NOMO-1 treated with DMSO at 0.1 percent for 48 hours (cell line): ENCODE measurements at regions not wholly inside any gene's neighbourhood (a gene's known extent, or its start where the extent isn't known, plus 50 kb on each side); places are given as distances from the start of the nearest gene placed in this dataset.

Experiments
- DNase-seq: peaks from one replicate; lab custom pipeline; 2025; ENCODE audit not compliant: unreplicated experiment; lab: John Stamatoyannopoulos, UW

DNA sequence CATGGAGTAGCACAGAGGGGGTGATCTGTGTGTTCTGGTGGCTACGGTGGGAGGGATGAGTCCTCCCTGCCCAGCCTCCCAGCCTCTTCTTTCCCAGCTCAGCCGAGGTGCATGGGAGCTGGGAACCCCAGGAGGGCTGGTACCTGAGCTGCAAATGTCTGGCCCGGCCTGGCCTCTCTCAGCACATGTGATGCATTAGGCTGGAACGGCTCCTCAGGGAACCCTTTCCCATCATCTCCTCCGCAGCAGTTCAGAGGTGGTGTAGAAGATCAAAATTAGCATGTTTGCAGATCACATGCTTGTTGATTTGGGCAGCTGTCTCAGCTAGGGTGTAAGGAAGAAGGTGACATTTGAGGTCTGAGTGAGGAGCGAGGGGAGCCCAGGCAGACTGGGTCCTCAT is 126.6 kb downstream of the EMX2 start:
- DNase-seq: no peak

DNA sequence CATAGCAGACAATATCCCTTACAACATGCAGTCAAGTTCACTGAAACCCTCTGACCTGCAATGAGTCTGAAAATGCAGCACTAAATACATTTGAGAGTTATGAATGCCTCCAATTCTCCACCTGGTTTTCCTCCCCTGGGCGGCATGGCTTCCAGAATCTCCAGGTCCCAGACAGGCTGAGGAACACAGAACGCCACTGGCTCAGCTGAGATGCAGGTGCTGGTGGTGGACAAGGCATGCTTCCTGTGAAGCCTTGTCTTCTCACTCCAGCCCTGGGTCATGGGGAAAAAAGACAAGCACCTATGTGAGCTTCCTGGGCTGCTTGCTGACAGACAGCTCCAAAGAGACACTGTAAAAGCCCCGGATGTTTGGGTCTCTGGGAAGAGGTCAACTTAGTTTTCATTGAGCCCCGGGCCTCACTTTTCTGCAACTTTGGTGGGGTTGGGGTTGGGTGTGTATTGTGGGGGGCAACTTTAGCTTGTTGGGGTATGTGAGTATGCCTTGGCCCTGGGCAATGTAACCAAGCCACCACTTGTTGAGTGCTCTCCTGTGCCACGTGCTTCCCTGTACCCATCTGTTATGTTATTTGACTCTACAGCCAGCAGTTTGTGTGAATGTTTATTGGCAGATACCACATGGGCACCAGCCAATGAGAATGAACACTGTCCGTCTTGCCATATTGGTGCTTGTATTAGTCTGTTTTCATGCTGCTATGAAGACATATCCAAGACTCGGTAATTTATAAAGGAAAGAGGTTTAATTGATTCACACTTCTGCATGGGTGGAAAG is 127.8 kb downstream of the EMX2 start:
- DNase-seq: no peak

- no peak for DNase-seq
Observed at GRCh38 chr10:117673230-117674010, 130.9 kb downstream of the EMX2 start.

GRCh38 chr10:117674201-117674600 is 131.7 kb downstream of the EMX2 start:
- no peak for DNase-seq

- DNase-seq: no peak
Observed at GRCh38 chr10:117674646-117675045, 132.1 kb downstream of the EMX2 start.

- no peak for DNase-seq
Observed at GRCh38 chr10:117675514-117676055, 133.0 kb downstream of the EMX2 start.

GRCh38 chr10:117677239-117677638 is 134.7 kb downstream of the EMX2 start:
- no peak for DNase-seq

DNA sequence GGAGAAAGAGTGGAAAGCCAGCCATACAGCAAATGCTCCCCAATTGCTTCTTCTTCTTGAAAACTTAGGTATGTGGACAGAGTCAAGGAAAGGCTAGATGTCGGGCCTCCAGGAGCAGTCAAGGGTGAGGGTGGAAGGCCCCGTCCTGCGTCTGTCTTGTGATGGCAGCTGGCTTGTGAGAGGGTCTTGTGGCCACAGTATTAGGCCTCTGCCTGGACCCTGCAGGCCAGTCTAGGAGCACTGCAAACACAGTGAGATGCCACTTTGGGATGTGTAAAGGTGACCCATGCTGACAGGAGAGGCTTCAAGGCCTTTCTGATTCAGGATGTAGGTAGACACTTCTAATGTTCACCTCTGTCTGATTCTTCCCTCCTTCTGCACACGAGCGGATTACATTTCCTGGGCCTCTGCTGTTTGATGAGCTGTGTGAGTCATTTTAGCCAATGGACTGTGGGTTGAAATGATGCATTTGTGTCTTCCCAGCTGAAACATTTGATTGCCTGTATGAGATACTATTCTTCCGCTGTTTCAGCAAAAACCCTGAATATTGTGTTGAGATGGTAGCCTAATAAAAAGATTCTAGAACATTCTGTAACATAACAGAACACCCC is 135.4 kb downstream of the EMX2 start:
- DNase-seq: no peak

DNA sequence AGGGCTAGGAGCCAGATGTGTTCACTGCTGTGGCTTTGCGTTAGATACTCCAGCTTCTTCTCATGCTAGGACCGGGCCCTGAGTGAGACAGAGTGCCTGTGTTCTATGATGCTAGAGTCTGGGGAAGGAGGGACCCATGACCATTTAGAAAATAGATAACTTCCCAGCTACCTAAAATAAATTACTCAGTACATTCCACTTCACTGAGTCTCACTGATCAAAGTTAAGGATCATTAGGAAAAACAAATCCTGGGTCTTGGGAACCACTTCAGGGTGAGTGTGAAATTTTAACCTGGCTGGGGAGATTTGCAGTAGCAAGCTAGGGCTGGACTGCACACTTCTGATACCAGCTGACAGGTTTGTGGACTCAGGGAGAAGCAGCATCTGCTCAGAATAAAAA is 138.1 kb downstream of the EMX2 start:
- DNase-seq: no peak

- DNase-seq: no peak
Observed at GRCh38 chr10:117681104-117681503, 138.6 kb downstream of the EMX2 start.

DNA sequence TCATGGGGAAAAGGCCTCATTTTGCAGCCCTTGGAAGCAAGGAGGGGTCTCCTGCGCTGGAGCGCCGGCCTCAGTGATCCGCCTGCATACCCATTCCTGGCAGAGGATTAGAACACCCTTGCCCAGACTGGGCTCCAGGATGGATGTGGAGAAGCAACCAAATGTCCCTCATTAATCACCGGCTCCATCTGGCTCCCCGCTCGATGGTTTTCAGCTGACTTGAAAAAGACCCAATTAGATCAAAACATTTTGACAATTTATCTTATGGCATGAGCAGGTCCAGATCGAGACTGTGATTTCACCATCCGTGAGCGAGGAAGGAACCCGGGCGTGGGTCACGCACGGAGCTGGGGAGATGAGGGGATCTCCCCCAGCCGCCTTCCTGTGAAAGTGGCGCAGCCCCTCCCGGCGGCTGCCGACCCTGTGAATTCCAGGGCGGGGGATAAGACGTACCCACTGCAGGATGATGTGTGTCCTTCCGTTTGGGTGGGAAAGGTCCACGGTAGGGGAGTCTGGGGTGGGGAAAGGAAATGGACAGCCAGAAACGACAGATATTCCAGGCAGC is 141.6 kb downstream of the EMX2 start:
- no peak for DNase-seq

GRCh38 chr10:117684672-117685211 is 142.2 kb downstream of the EMX2 start:
- DNase-seq: no peak

GRCh38 chr10:117685431-117685830 is 142.9 kb downstream of the EMX2 start:
- DNase-seq: no peak

- DNase-seq: no peak
Observed at GRCh38 chr10:117686606-117687005, 144.1 kb downstream of the EMX2 start.

DNA sequence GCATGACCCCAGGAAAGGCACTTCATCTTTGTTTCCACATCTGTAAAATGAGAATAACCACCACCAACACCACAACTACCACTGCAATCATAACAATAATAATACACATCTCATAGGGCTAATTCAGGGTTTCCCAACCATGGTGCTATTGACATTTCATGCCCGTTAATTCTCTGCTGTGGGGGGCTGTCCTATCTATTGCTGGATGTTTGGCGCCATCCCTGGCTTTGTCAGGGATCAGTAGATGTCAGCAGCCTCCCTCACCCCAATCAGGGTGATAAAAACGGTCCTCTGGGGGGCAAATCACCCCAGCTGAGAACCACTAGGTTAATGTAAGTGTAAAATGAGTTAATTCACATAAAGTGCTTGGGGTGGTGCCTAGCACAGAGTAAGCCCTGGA is 145.8 kb downstream of the EMX2 start:
- DNase-seq: no peak

- DNase-seq: no peak
Observed at GRCh38 chr10:117689566-117689965, 147.0 kb downstream of the EMX2 start.

DNA sequence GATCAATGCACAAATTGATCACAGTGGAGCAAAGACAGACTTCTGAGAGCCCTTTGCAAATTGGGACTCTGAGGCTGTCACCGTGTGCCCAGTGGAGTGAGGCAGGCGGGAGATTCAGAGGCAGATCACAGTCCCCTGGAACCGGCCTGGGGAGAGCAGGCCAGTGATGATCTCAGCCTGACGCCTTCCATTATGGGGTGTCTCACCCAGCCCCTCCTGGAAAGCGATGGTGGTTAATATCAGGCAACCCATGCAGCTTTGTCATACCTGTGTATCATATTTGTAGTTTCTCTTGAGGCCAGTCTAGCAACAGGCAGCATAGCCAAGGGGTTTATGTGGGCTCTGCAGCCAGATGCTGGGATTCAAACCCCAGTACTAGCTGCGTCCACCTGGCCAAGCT is 147.8 kb downstream of the EMX2 start:
- DNase-seq: no peak

- no peak for DNase-seq
Observed at GRCh38 chr10:117694190-117694589, 151.6 kb downstream of the EMX2 start.

- no peak for DNase-seq
Observed at GRCh38 chr10:117697402-117697801, 154.9 kb downstream of the EMX2 start.

DNA sequence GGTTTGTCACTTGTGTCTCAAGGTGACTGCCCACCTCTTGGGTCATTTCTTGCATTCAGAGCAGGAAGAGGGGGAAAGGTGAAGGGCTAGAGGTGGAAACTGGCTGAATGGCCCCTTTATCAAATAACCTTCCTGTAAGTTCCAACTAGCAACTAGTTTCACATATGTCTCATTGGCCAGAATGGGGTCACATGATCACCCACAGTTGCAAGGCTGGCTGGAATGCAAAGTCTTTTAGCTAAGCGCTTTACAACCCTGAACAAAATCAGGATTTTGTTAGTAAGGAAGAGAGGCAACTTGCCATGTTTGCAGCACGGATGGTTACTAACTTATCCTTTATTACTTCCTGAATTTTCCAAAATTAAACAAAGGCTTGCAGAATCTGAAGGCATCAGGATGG is 156.3 kb downstream of the EMX2 start:
- no peak for DNase-seq

DNA sequence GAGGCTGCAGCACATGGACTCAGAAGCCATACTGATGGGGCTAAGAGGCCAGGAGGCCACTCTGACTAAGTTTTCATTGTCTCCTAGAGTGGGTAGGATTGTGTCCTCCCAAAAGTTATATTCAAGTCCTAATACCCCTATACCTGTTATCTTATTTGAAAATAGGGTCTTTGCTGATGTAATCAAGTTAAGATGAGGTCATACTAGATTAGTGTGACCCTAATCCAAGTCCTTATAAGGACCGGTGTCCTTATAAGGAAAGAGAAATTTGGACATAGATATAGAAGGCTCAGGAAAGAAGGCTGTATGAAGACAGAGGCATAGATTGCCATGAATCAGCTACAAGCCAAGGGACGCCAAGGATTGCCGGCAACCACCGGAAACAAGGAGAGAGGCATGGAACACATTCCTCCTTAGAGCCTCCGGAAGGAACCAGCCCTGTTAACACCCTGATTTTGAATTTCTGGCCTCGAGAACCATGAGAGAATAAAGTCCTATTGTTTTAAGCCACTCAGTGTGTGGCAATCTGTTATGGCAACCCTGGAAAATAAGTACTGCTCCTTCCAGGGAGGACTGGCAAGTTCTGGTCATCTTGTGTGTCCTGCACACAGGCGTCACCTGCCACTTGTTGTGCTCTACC is 157.0 kb downstream of the EMX2 start:
- no peak for DNase-seq
